Globus pallidus (tissue), 1 donor: ENCODE measurements at regions not wholly inside any gene's neighbourhood (a gene's known extent, or its start where the extent isn't known, plus 50 kb on each side); places are given as distances from the start of the nearest gene placed in this dataset.

Experiments used
- DNase-seq: peaks from one replicate; pipeline ENCODE4 v3.0.0-alpha.2; 2015; ENCODE audit warnings: low spot score

DNA sequence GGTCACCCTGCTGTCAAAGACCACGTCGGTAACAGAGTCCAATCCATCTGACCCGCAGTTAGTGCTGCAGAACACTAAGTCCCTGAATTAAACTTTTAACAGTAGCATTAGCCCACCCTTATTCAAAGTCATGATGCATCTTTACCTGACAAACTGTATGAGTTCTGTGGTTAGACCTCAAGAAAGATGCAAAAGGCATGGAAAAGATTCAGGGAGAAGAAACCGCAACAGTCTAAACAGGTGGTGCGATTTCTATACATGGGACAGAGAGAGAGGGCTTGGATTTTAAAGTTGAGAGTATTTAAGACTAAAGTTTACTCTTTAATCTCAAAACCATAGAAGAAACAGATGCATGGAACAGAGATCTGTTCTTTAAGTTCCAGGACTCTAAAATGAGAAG is 103.3 kb upstream of the NFE2L3 start:
- no peak for DNase-seq

- no peak for DNase-seq
These were observed 102.9 kb upstream of the NFE2L3 start for GRCh38 chr7:26049081-26049480.

DNA sequence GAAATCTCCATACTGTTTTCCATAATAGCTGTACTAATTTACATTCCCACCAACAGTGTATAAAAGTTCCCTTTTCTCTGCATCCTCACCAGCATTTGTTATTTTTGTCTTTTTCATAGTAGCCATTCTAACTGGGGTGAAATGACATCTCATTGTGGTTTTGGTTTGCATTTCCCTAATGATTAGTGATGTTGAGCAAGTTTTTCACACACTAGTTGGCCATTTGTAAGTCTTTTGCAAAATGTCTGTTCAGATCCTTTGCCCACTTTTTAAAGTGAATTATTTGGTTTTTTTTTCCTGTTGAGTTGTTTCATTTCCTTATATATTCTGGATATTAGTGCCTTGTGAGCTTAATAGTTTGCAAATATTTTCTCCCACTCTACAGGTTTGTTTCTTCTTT is 101.0 kb upstream of the NFE2L3 start:
- no peak for DNase-seq

DNA sequence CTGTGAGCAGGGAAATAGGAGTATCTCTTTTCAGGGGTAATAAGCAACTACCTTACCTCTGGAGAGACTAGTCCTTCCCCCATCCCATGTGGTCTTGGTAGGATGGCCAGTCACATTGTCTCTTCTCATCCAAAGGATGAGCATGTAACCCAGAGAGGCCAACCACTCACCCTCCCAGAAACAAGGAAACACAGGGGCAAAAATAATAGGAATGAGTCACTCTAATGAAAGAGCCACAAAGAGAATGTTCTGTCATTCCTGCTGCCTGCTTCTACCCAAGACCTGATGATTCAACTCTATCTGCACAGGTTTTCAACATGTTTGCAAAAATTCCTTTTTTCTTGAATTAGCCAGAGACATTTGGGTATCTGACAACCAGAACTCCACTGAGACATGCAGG is 99.3 kb upstream of the NFE2L3 start:
- DNase-seq = no peak

DNA sequence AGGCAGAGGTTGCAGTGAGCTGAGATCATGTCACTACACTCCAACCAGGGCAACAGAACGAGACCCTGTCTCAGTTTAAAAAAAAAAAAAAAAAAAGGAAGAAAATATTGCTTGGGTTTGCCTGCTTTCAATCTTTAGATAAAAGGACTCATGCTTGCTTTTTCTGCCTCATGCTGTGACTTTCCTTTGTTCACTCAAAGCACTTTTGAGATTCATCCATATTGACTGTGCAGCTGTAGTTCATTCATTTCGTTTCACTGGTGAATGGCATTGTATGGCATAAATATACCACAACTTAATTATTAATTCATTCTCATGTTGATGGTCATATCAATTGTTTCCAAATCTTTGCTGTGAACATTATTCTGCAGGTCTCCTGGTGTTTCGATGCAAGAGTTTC is 97.6 kb upstream of the NFE2L3 start:
- no peak for DNase-seq

GRCh38 chr7:26055241-26055640 is 96.8 kb upstream of the NFE2L3 start:
- DNase-seq = no peak

GRCh38 chr7:26060733-26061677 is 91.0 kb upstream of the NFE2L3 start:
- no peak for DNase-seq

GRCh38 chr7:26061678-26062603 is 90.1 kb upstream of the NFE2L3 start:
- peak; percentile 11 for DNase-seq

GRCh38 chr7:26065652-26066051 is 86.3 kb upstream of the NFE2L3 start:
- DNase-seq = no peak

GRCh38 chr7:26066736-26067135 is 85.3 kb upstream of the NFE2L3 start:
- DNase-seq = no peak

GRCh38 chr7:26070290-26070689 is 81.7 kb upstream of the NFE2L3 start:
- no peak for DNase-seq

DNA sequence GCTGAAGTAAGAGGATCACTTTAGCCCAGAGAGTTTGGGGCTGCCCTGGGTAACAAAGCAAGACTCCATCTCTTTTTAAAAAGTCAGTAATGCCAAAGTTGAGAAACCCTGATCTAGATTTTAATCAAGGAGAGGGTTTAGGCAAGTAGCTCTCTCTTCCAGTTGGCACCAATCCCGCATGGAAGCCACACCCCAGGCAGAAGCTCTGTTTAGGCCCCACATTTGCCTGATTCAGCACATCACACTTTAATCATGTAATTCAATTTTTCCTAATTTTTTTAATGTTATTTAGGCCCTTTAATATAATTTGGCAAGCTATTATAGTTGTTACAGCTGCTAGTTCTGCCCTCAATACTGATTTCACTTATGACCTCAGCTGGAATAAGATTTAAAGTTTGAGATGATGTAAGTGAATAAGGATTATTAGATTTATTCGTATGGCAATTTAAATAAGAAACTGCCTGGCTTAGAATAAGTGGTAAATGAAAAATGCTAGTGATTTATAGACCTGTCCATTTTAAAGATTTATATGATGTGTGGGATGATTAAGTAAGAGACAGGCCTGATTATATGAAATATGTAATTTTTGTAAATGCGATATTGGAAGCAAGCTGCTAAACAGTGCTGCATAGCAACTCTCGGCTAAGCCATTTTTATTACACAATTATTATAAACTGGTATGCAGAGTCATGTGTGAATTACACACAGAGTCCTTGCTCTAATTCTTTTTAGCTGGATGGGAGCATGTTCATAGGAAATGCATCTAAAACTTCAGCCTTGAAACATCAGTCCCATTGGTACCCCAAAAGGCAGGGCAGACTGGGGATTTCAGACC is 80.2 kb upstream of the NFE2L3 start:
- DNase-seq = no peak

DNA sequence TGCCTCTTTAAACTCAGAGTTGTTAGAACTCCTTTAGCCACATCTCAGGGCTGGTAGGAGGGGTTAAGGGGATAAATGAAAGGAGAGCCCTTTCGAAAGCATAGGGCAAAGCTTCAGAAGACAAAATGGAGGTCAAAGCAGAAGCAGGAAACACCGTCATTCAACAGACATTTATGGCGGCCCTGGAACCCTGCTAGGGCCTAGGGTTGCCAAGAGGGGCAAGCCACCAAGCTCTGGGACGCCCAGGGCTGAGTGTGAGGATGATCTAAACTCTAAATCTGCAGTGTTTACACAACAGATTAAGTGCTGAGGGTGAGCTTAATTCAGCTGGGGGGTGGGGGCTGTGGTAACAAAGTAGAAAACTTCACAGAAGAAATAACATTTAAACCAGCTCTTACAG is 79.0 kb upstream of the NFE2L3 start:
- no peak for DNase-seq

DNA sequence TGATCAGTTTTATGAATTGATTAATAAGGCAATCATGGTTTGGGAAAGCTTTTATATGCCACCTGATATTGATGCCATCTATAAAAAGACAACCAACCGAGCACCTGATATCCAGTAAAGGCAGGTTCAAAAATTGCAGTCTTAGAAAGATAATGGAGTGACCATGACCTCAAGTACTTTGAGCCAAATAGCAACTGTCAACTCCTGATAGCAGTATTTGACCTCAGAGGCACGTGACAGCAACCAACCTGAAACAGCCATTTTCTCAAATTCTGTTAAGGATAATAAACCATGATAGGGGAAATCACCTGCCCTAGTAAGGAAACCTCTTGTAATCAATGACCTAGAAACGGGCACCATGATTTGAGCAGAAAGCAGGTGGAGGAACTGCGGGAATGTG is 77.1 kb upstream of the NFE2L3 start:
- DNase-seq = no peak

DNA sequence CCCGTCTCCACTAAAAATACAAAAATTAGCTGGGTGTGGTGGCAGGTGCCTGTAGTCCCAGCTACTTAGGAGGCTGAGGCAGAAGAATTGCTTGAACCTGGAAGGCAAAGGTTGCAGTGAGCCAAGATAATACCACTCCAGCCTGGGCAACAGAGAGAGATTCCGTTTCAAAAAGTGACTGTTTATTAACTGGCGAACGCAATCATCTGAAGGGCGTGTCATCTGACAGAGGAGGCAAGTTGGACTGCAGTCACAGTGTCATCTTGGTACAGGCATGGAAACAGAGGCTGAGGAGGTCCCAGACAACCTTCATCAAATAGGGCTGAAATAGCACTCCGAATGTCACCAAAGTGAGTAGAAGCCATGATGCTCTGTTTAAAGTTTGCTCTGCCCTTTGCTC is 75.3 kb upstream of the NFE2L3 start:
- no peak for DNase-seq

DNA sequence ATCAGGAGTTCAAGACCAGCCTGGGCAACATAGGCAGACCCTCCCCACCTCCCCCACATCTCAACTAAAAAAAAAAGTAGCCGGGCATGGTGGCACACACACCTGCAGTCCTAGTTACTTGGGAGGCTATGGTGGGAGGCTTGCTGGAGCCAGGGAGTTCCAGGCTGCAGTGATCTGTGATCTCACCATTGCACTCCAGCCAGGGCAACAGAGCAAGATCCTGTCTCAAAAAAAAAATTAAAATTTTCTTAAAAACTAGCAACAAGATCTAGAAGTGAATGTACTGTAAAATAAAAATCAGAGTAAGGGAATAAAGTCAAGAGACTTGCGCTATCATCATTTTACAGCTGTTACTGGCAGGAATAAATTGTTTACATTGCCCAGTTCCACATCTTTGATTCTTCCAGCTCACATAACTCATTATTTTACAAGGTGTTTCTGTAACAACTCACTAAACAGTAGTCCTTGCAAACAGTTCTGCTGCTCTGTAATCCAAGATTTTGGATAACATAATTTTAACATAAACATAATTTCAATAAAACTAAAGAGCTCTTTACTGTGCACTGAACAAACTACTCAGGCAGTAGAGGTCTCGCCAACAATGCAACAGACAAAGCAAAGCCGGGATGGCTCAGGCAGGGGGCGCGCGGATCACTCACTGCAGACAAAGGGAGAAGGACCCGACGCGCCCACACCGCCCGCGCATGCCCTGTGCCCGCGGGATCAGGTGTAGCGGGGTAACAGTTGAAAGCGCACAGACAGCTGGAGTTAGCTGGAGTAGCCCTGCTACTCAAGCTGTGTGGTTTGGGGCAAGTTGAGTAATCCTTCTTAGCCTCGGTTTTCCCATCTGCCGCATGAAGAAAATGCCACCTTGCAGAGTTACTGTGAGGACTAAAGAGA is 73.3 kb upstream of the NFE2L3 start:
- DNase-seq = peak; percentile 58

GRCh38 chr7:26081638-26082037 is 70.4 kb upstream of the NFE2L3 start:
- no peak for DNase-seq

DNA sequence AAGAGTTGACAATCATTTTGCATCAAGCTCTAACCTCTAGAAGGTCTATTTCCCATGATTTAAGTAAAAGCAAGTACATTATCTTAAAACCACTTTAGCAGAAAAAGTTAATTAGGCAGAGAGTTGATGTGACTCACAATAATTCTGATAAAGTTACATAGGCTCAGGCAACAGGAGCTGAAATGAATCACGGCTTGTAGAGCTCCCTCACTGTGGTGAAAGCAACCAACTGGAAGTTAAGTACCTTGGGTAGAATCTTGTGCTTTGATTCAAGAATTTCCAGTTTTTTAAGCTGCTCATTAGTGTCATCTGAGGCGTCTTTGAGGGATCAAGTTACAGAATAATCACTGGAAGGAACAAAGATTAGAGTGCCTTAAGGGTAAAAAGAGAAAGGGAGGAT is 68.9 kb upstream of the NFE2L3 start:
- no peak for DNase-seq

DNA sequence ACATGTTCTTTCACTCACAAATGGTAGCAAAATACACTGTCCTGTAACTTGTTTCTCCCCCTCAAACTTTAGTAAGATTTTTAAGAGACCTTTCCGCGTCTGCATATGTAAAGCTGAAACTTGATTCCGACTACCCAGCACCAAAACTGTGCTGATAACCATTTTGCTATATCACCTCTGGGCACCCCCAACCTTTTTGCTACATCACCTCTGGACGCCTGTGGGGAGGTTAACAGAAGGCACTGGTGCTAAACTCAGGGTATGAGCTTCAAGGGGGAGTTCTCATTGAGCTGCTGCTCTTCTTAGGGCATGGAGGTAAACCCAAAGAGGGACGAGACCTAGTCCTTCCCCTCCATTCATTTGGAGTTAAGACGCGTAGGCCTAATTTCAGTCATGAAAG is 67.6 kb upstream of the NFE2L3 start:
- DNase-seq = no peak

DNA sequence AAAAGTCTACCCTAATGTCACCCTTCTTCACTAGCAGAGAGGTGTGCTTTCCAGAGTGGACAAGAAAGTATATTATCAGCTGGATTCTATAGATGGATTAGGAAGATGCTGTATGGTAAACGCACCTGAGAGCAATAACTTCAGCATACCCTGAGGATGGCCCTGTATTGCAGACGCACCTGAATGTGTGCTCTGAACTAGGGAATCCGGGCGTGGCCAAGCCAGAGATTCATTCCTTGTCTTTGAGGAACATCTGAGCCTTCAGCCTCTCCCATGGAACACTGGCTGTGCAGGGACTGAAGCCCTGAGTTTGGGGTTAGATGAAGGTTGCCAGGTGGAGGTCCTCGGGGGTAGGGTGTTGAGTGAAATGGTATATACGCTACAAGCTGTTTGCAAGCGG is 66.2 kb upstream of the NFE2L3 start:
- DNase-seq = no peak
